ENCODE measurements at regions not wholly inside any gene's neighbourhood (a gene's known extent, or its start where the extent isn't known, plus 50 kb on each side); places are given as distances from the start of the nearest gene placed in this dataset.
"Not testable (repeated sequence)": the region's sequence is repeated elsewhere in the genome, so short reads cannot be mapped to it uniquely, and the experiment has no call there.

DNA sequence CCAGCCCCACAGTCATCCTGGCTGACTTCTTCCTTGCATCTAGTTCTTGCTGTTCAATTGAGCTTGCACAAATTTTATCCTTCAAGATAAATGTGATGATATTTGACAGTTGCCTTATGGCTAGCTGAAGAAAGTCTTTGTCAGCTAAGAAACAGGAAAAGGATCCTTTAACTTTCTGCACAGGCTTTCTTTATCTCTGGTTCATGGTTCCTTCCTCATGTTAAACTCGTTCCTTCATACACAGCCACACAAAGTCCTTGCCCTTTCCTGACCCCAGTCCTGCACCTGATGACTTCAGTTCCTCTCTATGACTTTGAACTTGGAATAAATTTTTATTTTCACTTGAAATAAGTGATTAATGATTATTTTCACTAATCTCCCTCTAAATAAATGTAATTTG is 132.5 kb upstream of the PRSS3 start:
- Histone ChIP-seq H3K9me3 (ENCODE audit: control insufficient read depth in 2 of 3, insufficient read depth in 1 of 3, low read length in 3 of 3) (no peaks in the 10 kb centered on the region), H3K4me1 (ENCODE audit: control insufficient read depth in 2 of 3, insufficient read depth in 2 of 3, low read depth in 1 of 3, low read length in 3 of 3) (no peaks in the 10 kb centered on the region), H3K27ac (ENCODE audit: low read depth in 2 of 2, low read length in 2 of 2) (no peak overlapping the region), H3K36me3 (ENCODE audit: control insufficient read depth in 2 of 3, insufficient read depth in 3 of 3, low read length in 3 of 3) (no peaks in the 10 kb centered on the region), H3K4me3 (ENCODE audit: low read length in 3 of 3) (no peak overlapping the region), H3K9ac (ENCODE audit: low read length in 3 of 3) (no peak overlapping the region), H3K27me3 (ENCODE audit: control insufficient read depth, insufficient read depth, low read length) (no peaks in the 10 kb centered on the region)
- FAIRE-seq (no peak), DNase-seq (no peak)
- TF ChIP-seq, protein P1, sequence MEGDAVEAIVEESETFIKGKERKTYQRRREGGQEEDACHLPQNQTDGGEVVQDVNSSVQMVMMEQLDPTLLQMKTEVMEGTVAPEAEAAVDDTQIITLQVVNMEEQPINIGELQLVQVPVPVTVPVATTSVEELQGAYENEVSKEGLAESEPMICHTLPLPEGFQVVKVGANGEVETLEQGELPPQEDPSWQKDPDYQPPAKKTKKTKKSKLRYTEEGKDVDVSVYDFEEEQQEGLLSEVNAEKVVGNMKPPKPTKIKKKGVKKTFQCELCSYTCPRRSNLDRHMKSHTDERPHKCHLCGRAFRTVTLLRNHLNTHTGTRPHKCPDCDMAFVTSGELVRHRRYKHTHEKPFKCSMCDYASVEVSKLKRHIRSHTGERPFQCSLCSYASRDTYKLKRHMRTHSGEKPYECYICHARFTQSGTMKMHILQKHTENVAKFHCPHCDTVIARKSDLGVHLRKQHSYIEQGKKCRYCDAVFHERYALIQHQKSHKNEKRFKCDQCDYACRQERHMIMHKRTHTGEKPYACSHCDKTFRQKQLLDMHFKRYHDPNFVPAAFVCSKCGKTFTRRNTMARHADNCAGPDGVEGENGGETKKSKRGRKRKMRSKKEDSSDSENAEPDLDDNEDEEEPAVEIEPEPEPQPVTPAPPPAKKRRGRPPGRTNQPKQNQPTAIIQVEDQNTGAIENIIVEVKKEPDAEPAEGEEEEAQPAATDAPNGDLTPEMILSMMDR (IDR thresholded peaks at IDR 0.05; ENCODE audit: borderline replicate concordance, extremely low read depth, insufficient read depth) = no peak
- intact Hi-C loops (cut with DNase I) = no loop called here

DNA sequence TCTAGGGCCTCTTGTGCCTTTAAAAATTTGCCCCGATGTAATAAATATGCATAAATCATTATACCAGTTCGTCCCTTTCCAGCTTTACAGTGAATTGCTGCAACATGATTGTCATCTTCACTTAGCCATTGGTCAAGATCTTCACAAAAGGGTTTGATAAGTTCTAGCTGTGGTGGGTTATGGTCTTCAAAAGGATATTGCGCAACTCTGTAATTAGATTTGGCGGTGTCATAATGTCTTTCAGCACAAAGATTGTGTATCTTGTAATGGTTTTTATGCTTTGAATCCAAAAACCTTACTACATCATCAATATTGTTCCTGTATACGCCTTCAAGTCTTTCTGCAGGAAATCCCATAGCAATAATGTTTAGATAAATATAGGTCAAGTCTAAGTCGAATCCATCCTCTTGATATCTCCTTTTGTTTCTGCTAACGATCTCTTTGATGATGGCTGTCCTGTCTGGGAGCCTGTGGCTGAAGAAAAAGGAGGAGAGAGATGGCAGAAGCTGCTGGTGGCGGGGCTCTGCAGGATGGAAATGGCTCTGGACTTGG is 119.1 kb upstream of the PRSS3 start:
- H3K4me3 ChIP-seq (ENCODE audit: low read length in 3 of 3) = peak overlapping the region in 1 of 3 donors; percentile 44
- H3K27me3 ChIP-seq (ENCODE audit: control insufficient read depth, insufficient read depth, low read length); DNase-seq; H3K9ac ChIP-seq (ENCODE audit: low read length in 3 of 3); FAIRE-seq; H3K36me3 ChIP-seq (ENCODE audit: control insufficient read depth in 2 of 3, insufficient read depth in 3 of 3, low read length in 3 of 3); H3K9me3 ChIP-seq (ENCODE audit: control insufficient read depth in 2 of 3, insufficient read depth in 1 of 3, low read length in 3 of 3); H3K4me1 ChIP-seq (ENCODE audit: control insufficient read depth in 2 of 3, insufficient read depth in 2 of 3, low read depth in 1 of 3, low read length in 3 of 3); intact Hi-C loops (cut with DNase I); H3K27ac ChIP-seq (ENCODE audit: low read depth in 2 of 2, low read length in 2 of 2): not testable (repeated sequence)

DNA sequence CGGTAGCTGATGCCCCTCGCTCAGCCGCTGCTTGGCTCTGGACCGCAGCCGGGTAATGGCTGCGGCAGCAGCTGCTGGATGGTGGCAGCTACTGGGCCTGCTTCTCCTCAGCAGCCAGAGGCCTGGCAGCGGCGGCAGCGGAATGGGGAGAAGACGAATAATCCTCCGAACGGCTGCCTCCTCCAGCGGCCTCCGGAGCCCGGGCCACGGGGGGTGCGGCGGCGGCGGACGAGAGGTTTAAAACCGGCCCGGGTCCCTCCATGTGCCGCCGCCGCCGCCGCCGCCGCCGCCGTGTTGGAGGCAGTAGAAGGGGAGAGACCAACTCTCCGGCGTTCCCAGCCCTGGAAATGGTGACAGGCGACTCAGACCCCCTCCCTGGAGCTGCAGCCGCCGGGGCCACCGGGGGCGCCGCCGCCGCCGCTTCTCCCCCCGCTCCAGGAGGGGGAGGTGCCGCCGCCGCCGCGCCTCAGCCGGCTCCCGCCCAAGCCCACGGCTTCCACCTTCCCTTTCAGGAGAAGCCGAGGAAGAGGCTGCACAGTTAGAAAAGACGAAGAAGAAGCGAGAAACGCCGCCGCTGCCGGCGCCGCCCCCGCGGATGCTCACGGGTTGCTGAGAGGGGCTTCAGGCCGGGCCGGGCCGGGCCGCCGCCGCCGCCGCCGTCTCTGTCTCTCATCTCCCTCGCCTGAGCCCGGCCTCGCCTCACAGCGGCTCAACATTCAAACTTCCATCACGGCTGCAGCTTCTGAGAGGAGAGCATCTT is 118.4 kb upstream of the PRSS3 start:
- peaks cover 0 to 3% (median 0%) of the 10 kb centered on the region in 3 donors for H3K9me3 ChIP-seq (ENCODE audit: control insufficient read depth in 2 of 3, insufficient read depth in 1 of 3, low read length in 3 of 3)
- TF ChIP-seq, protein P1 (IDR thresholded peaks at IDR 0.05; ENCODE audit: borderline replicate concordance, extremely low read depth, insufficient read depth) = no peak
- H3K9ac ChIP-seq (ENCODE audit: low read length in 3 of 3) = no peak overlapping the region
- intact Hi-C loops (cut with DNase I) = no loop called here
- peak overlapping the region; percentile 25 to 34 (median 29) for H3K4me3 ChIP-seq (ENCODE audit: low read length in 3 of 3)
- DNase-seq (peak; percentile 64 to 75 (median 67)), FAIRE-seq (no peak)
- H3K4me1 ChIP-seq (ENCODE audit: control insufficient read depth in 2 of 3, insufficient read depth in 2 of 3, low read depth in 1 of 3, low read length in 3 of 3) = peaks cover 0 to 2% (median 0%) of the 10 kb centered on the region in 3 donors
- no peaks in the 10 kb centered on the region for H3K27me3 ChIP-seq (ENCODE audit: control insufficient read depth, insufficient read depth, low read length)
- no peak overlapping the region for H3K27ac ChIP-seq (ENCODE audit: low read depth in 2 of 2, low read length in 2 of 2)
- no peaks in the 10 kb centered on the region for H3K36me3 ChIP-seq (ENCODE audit: control insufficient read depth in 2 of 3, insufficient read depth in 3 of 3, low read length in 3 of 3)

DNA sequence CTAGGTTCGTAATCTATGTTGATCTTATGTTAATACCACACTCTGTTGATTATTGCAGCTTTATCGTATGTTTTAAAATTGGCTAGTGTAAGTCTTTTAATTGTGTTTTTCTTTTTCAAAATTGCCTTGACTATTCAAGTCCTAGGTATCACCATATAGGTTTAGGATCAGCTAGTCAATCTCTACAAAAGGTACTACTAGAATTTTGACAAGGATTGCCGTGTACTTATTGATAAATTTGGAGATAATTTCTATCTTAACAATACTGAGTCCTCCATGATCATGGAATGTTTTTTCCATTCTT is 117.9 kb upstream of the PRSS3 start:
- FAIRE-seq (no peak), DNase-seq (no peak)
- Histone ChIP-seq H3K36me3 (ENCODE audit: control insufficient read depth in 2 of 3, insufficient read depth in 3 of 3, low read length in 3 of 3) (no peaks in the 10 kb centered on the region), H3K27me3 (ENCODE audit: control insufficient read depth, insufficient read depth, low read length) (no peaks in the 10 kb centered on the region), H3K4me3 (ENCODE audit: low read length in 3 of 3) (peak overlapping the region; percentile 25 to 34 (median 29)), H3K9ac (ENCODE audit: low read length in 3 of 3) (no peak overlapping the region), H3K9me3 (ENCODE audit: control insufficient read depth in 2 of 3, insufficient read depth in 1 of 3, low read length in 3 of 3) (peaks cover 0 to 3% (median 0%) of the 10 kb centered on the region in 3 donors), H3K27ac (ENCODE audit: low read depth in 2 of 2, low read length in 2 of 2) (no peak overlapping the region), H3K4me1 (ENCODE audit: control insufficient read depth in 2 of 3, insufficient read depth in 2 of 3, low read depth in 1 of 3, low read length in 3 of 3) (peaks cover 0 to 2% (median 0%) of the 10 kb centered on the region in 3 donors)
- intact Hi-C loops (cut with DNase I) = no loop called here
- TF ChIP-seq, protein P1 (IDR thresholded peaks at IDR 0.05; ENCODE audit: borderline replicate concordance, extremely low read depth, insufficient read depth) = no peak
